Glutamatergic neuron (in vitro differentiated cells): ENCODE measurements at regions not wholly inside any gene's neighbourhood (a gene's known extent, or its start where the extent isn't known, plus 50 kb on each side); places are given as distances from the start of the nearest gene placed in this dataset.

Experiments used
- DNase-seq: peaks from one replicate; pipeline ENCODE4 v3.0.0; 2022
- H3K27ac Mint-ChIP-seq: one replicate; pipeline ENCODE4 v1.8.0; 2020; ENCODE audit warnings: mild to moderate bottlenecking, mixed read lengths, inconsistent platforms; ENCODE audit not compliant: unreplicated experiment
- H3K27me3 Mint-ChIP-seq: one replicate; pipeline ENCODE4 v1.8.0; 2020; ENCODE audit warnings: mild to moderate bottlenecking, moderate library complexity, mixed read lengths, inconsistent platforms; ENCODE audit not compliant: unreplicated experiment
- H3K36me3 Mint-ChIP-seq: one replicate; pipeline ENCODE4 v1.8.0; 2020; ENCODE audit warnings: mild to moderate bottlenecking, mixed read lengths, inconsistent platforms; ENCODE audit not compliant: unreplicated experiment
- H3K4me1 Mint-ChIP-seq: one replicate; pipeline ENCODE4 v1.8.0; 2020; ENCODE audit warnings: mild to moderate bottlenecking, low read depth, mixed read lengths, inconsistent platforms; ENCODE audit not compliant: unreplicated experiment
- H3K4me3 Mint-ChIP-seq: one replicate; pipeline ENCODE4 v1.8.0; 2020; ENCODE audit warnings: mild to moderate bottlenecking, mixed read lengths, inconsistent platforms; ENCODE audit not compliant: unreplicated experiment
- H3K9me3 Mint-ChIP-seq: one replicate; pipeline ENCODE4 v1.8.0; 2020; ENCODE audit warnings: mild to moderate bottlenecking, moderate library complexity, mixed read lengths, inconsistent platforms; ENCODE audit not compliant: unreplicated experiment
- CTCF ChIP-seq: fragments of 200-600 bp; sonication (generic); IDR thresholded peaks from one replicate; pipeline ENCODE4 v1.5.0; 2021; ENCODE audit not compliant: partially characterized antibody, unreplicated experiment

DNA sequence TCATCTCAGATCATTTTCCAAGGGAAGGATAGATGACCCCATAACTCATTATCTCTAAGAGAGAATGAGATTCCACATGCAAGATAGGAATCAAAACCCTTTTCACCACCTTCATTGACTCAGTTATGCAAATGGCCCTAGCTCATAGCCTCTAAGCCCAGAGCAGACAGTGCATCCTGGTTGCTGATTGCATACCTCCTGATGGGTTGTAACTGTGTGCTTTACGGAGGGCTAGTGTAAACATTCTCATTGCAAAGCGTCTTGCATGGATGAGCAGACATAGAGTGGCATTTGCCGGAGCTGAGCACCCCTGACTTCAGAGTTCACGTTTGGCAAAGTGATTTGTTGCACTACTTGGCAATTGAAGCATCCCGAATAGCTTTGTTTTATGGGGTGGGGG is 151.0 kb downstream of the VCX3A start:
- H3K4me1 Mint-ChIP-seq, result no peaks in the 10 kb centered on the region
- TF ChIP-seq CTCF, result no peak
- no peak for DNase-seq
- no peaks in the 10 kb centered on the region for H3K36me3 Mint-ChIP-seq
- no peaks in the 10 kb centered on the region for H3K27me3 Mint-ChIP-seq
- H3K27ac Mint-ChIP-seq, result no peak overlapping the region
- H3K4me3 Mint-ChIP-seq, result no peak overlapping the region
- no peaks in the 10 kb centered on the region for H3K9me3 Mint-ChIP-seq

- Mint-ChIP-seq H3K9me3 (no peaks in the 10 kb centered on the region), H3K4me3 (no peak overlapping the region), H3K4me1 (no peaks in the 10 kb centered on the region), H3K27ac (no peak overlapping the region), H3K27me3 (no peaks in the 10 kb centered on the region), H3K36me3 (no peaks in the 10 kb centered on the region)
- no peak for DNase-seq
- TF ChIP-seq CTCF, result no peak
Observed at GRCh38 chrX:6383488-6383887, 151.4 kb downstream of the VCX3A start.

GRCh38 chrX:6382284-6382683 is 152.6 kb downstream of the VCX3A start:
- Mint-ChIP-seq H3K4me3 (no peak overlapping the region), H3K27me3 (no peaks in the 10 kb centered on the region), H3K36me3 (no peaks in the 10 kb centered on the region), H3K4me1 (no peaks in the 10 kb centered on the region), H3K9me3 (no peaks in the 10 kb centered on the region), H3K27ac (no peak overlapping the region)
- DNase-seq, result no peak
- no peak for TF ChIP-seq CTCF

DNA sequence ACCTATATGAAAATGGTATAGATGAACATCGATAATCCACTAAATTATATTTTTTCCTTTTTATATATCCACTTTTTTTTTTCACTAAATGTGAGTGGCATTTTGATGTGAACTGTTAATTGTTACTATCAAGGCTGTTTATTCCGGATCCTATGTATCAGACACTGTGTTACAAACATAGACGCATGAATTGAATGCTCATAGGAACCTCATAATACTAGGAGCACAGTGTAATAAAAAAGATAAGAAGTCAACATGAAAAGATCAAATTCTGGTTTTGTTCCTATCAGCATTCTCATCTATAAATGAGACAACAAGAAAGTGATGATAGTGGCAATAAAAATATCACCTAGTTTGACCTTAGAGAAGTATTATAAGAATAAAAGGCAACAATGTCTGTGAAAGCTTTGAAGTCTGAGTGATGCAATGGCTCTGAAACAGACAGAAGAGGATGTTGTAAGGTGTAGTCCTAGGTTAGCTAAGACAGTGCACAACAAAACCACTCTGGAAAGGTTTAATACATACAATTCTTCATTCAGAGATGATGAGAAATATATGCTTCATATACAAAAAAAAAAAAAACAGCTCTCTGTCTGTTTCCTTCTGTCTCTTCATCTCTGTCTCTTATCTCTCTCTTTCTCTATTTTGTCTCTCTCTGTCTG is 148.6 kb upstream of the NLGN4X start:
- peak overlapping the region; percentile 48 for H3K27ac Mint-ChIP-seq
- H3K9me3 Mint-ChIP-seq, result no peaks in the 10 kb centered on the region
- no peak for TF ChIP-seq CTCF
- no peak overlapping the region for H3K4me3 Mint-ChIP-seq
- no peaks in the 10 kb centered on the region for H3K4me1 Mint-ChIP-seq
- H3K36me3 Mint-ChIP-seq, result no peaks in the 10 kb centered on the region
- DNase-seq, result no peak
- no peaks in the 10 kb centered on the region for H3K27me3 Mint-ChIP-seq

DNA sequence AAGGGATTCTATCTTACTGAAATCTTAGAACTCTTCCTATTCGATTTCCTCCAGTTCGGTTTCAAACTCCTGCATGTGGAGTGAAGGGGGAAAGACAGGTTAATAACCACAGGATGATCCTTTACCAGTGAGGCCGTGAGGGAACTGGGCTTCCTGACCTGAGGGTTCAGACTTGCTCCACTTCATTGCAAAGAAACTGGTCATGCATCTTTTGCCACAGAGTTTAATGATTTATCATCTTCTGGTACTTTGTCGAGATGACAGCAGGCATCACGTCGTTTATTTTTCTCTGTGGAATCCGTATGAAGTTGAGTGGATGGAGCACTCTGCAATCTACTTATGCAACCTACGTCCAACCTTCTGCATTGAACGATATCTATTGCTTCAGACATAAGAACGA is 145.9 kb upstream of the NLGN4X start:
- no peak overlapping the region for H3K27ac Mint-ChIP-seq
- no peaks in the 10 kb centered on the region for H3K27me3 Mint-ChIP-seq
- no peaks in the 10 kb centered on the region for H3K4me1 Mint-ChIP-seq
- H3K36me3 Mint-ChIP-seq, result no peaks in the 10 kb centered on the region
- H3K4me3 Mint-ChIP-seq, result no peak overlapping the region
- no peak for DNase-seq
- H3K9me3 Mint-ChIP-seq, result no peaks in the 10 kb centered on the region
- no peak for TF ChIP-seq CTCF
